ENCODE measurements at regions not wholly inside any gene's neighbourhood (a gene's known extent, or its start where the extent isn't known, plus 50 kb on each side); places are given as distances from the start of the nearest gene placed in this dataset.

DNA sequence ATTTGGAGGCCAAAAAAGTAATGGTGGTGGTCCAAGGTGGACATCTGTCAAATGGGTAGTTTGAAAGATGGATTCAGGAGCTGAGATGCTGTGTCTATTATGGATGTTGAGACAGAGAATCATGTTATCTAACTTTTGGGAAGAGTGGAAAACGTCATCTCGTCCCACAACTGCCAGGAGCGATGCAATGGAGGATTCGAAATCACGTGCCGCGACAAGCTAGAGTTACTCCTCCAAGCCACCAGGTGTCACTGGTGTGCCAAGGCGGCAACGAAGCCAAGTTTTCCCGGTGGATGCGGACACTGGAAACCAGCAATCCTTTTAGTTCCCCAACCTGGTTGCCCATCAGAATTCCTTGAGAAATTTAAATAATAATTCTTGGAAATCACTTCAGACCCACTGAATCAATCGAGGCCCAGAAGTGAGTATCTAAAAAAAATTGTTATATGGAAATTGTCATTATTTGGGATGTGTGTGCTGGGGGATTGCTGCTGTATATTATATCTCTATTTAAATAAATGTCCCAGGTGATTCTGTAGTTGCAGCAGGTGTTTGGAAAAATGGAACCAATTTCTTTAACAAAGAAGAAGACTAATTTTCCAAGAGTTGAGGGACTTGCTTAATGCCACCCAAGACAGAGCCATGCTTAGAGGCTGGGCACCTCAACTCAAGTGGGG, 206.1 kb downstream of the HAPSTR1 start:
- no peak for DNase-seq (ENCODE audit: low read depth)

GRCh38 chr16:9300252-9300651, 208.8 kb downstream of the HAPSTR1 start:
- no peak for DNase-seq (ENCODE audit: low read depth)

GRCh38 chr16:9302072-9302471, 210.6 kb downstream of the HAPSTR1 start:
- no peak for DNase-seq (ENCODE audit: low read depth)

GRCh38 chr16:9306753-9307152, 215.3 kb downstream of the HAPSTR1 start:
- no peak for DNase-seq (ENCODE audit: low read depth)

- DNase-seq (ENCODE audit: low read depth): no peak
Observed at GRCh38 chr16:9307446-9307845, 216.0 kb downstream of the HAPSTR1 start.

- DNase-seq (ENCODE audit: low read depth): no peak
Observed at GRCh38 chr16:9308356-9308801, 216.9 kb downstream of the HAPSTR1 start.

DNA sequence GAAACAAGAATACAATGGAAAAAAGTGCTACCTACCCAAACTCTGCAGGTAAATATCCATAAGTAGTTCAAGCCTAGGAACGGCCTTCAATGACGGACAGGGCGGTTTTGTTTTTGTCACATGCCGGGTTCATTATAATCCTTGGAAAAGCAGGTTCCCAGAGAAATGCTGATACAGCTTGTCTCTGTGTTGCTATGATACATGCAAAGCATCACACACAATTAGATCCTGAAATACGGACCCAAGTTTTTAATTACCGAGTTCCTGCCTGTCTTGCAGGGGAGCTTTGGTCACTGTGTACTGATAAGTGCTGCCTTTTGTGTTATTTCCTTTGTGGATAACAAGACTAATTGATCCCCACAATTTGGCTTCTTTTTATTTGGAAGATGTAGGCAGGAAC, 217.4 kb downstream of the HAPSTR1 start:
- DNase-seq (ENCODE audit: low read depth): no peak

DNA sequence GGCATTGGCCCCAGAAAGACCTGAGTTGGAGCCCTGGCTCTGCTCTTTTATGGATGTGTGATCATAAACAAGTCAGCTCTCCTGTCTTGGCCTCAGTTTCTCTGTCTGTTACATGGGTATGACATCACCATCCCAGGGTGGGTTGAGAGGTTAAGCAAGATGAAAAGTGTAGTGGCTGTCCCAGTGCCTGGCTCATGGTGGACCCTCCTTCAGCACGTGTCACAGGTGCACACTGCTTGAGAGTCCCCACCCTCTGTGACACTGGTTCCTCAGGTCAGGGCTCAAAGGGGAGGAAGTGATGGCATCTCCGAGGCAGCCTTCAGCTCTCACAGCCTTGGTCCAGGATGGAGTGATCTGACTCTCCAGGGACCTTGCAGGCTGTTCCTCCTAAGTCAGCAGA, 218.4 kb downstream of the HAPSTR1 start:
- DNase-seq (ENCODE audit: low read depth): no peak

- no peak for DNase-seq (ENCODE audit: low read depth)
Observed at GRCh38 chr16:9311303-9311954, 220.0 kb downstream of the HAPSTR1 start.

GRCh38 chr16:9316008-9316407, 224.6 kb downstream of the HAPSTR1 start:
- DNase-seq (ENCODE audit: low read depth): no peak

GRCh38 chr16:9316615-9317014, 225.2 kb downstream of the HAPSTR1 start:
- DNase-seq (ENCODE audit: low read depth): no peak

DNA sequence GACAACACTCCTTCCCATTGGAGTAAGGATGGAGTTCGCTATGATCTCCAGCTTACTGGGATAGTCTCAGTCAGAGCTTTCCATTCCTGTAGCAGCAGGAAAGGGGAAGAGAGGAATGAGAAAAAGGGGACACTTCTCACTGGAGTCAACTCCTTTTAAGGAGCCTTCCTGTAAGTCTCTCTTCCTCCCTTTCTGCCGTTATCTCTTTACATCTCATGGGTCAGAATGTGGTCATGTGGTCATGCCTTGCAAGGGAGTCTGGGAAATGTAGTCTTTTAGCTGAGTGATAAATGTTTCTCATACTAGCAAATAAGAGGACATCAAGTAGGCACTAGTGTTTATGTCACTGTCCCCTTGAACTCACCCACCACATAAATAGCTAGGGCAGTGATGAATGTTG, 227.3 kb downstream of the HAPSTR1 start:
- DNase-seq (ENCODE audit: low read depth): no peak

GRCh38 chr16:9322769-9323168, 231.3 kb downstream of the HAPSTR1 start:
- no peak for DNase-seq (ENCODE audit: low read depth)

GRCh38 chr16:9323170-9323569, 231.7 kb downstream of the HAPSTR1 start:
- DNase-seq (ENCODE audit: low read depth): no peak

GRCh38 chr16:9327253-9327652, 235.8 kb downstream of the HAPSTR1 start:
- no peak for DNase-seq (ENCODE audit: low read depth)

DNA sequence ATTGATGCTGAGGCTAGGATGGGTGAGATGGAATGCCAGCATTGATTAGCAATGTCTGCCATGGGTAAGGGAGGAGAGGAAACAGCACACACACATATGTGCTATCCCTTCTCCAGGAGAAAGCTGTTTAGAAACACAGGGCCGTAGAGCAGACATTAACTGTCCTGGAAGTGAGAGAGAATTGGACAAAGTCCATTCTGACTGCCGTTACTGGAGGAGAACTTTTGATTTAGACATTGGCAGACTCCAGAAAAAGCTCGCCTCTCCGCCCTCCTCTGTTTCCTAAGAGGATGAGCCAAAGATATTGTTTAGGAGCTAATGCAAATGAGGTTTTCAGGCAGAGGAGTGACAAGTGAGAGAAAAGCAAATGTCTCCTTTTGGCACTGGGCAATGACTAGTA, 237.0 kb downstream of the HAPSTR1 start:
- no peak for DNase-seq (ENCODE audit: low read depth)

DNA sequence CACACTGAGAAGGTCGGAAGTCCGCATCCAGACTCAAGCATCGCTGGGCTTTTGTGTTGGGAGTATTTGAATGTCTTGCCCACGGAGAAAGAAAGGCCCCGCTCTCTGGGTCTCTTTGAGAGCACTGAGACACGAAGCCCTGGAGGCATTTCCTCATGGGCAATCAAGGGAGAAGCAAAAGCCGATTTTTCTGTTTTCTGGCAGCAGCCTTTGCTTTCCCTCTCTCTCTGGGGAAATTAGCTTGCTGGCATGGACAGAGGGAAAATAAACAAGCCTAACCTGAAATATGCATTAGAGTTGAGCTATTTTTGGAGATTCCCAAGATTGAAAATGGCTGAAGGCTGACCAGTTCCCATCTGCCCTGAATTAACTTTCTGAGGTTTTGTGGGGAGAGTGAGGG, 238.7 kb downstream of the HAPSTR1 start:
- DNase-seq (ENCODE audit: low read depth): no peak

- no peak for DNase-seq (ENCODE audit: low read depth)
Observed at GRCh38 chr16:9331503-9331902, 240.1 kb downstream of the HAPSTR1 start.

GRCh38 chr16:9332574-9333148, 241.2 kb downstream of the HAPSTR1 start:
- DNase-seq (ENCODE audit: low read depth): no peak

DNA sequence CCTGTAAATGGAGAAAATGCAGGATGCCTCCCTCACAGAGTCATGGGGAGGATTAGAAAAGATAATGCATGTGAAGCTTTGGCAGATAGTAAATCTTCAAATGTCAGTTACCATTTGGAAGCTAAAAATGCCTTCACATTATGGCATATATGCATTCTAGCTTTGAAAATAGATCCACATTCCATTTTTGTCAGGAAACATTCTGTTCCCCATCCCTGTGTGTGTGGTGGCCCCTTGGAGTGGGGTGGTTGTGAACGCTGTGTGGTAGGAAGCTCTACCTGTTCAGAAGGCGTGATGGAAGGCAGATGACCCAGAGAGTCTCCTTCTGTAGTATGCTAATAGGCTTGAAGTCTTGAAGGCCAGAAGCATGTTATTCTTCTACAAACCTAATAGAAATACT, 242.0 kb downstream of the HAPSTR1 start:
- DNase-seq (ENCODE audit: low read depth): no peak

DNA sequence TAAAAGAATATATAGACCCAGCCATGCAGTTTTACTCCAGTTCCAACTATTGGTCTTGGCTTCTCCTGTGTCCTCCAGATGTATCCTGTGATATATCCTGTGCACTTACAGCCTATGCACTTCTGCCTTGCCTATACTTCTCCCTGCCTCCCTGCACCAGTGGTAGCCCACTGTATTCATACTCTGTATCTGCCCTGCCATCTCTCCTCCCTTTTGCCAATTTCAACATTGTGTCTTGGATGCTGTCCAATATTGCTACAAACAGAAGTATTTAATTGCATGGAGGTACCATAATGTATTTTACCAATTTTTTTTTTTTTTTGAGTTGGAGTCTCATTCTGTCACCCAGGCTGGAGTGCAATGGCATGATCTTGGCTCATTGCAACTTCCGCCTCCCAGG, 242.7 kb downstream of the HAPSTR1 start:
- DNase-seq (ENCODE audit: low read depth): no peak

- DNase-seq (ENCODE audit: low read depth): no peak
Observed at GRCh38 chr16:9337308-9338032, 246.0 kb downstream of the HAPSTR1 start.
